ENCODE measurements at regions not wholly inside any gene's neighbourhood (a gene's known extent, or its start where the extent isn't known, plus 50 kb on each side); places are given as distances from the start of the nearest gene placed in this dataset.

GRCh38 chr4:96295143-96295741 is 455.3 kb downstream of the PDHA2 start:
- TF ChIP-seq CTCF (IDR thresholded peaks at IDR 0.05; ENCODE audit: partially characterized antibody, unreplicated experiment): no peak
- Mint-ChIP-seq H3K36me3 (ENCODE audit: unreplicated experiment) (no peaks in the 10 kb centered on the region), H3K27me3 (ENCODE audit: unreplicated experiment) (no peaks in the 10 kb centered on the region), H3K27ac (ENCODE audit: unreplicated experiment) (no peak overlapping the region), H3K4me3 (ENCODE audit: unreplicated experiment) (no peak overlapping the region), H3K9me3 (ENCODE audit: unreplicated experiment) (no peaks in the 10 kb centered on the region), H3K4me1 (ENCODE audit: low read depth, unreplicated experiment) (peaks cover 16% of the 10 kb centered on the region)
- DNase-seq: no peak

GRCh38 chr4:96301715-96302114 is 461.8 kb downstream of the PDHA2 start:
- Mint-ChIP-seq H3K4me1 (ENCODE audit: low read depth, unreplicated experiment) (no peaks in the 10 kb centered on the region), H3K36me3 (ENCODE audit: unreplicated experiment) (no peaks in the 10 kb centered on the region), H3K9me3 (ENCODE audit: unreplicated experiment) (no peaks in the 10 kb centered on the region), H3K4me3 (ENCODE audit: unreplicated experiment) (no peak overlapping the region), H3K27me3 (ENCODE audit: unreplicated experiment) (no peaks in the 10 kb centered on the region), H3K27ac (ENCODE audit: unreplicated experiment) (no peak overlapping the region)
- TF ChIP-seq CTCF (IDR thresholded peaks at IDR 0.05; ENCODE audit: partially characterized antibody, unreplicated experiment): no peak
- no peak for DNase-seq

GRCh38 chr4:96305030-96305429 is 465.1 kb downstream of the PDHA2 start:
- Mint-ChIP-seq H3K27ac (ENCODE audit: unreplicated experiment) (no peak overlapping the region), H3K36me3 (ENCODE audit: unreplicated experiment) (peaks cover 13% of the 10 kb centered on the region), H3K27me3 (ENCODE audit: unreplicated experiment) (no peaks in the 10 kb centered on the region), H3K9me3 (ENCODE audit: unreplicated experiment) (peaks cover 2% of the 10 kb centered on the region), H3K4me1 (ENCODE audit: low read depth, unreplicated experiment) (no peaks in the 10 kb centered on the region), H3K4me3 (ENCODE audit: unreplicated experiment) (no peak overlapping the region)
- no peak for TF ChIP-seq CTCF (IDR thresholded peaks at IDR 0.05; ENCODE audit: partially characterized antibody, unreplicated experiment)
- no peak for DNase-seq

GRCh38 chr4:96312046-96312685 is 472.3 kb downstream of the PDHA2 start:
- H3K4me3 Mint-ChIP-seq (ENCODE audit: unreplicated experiment): no peak overlapping the region
- TF ChIP-seq CTCF (IDR thresholded peaks at IDR 0.05; ENCODE audit: partially characterized antibody, unreplicated experiment): no peak
- H3K36me3 Mint-ChIP-seq (ENCODE audit: unreplicated experiment): peaks cover 10% of the 10 kb centered on the region
- H3K9me3 Mint-ChIP-seq (ENCODE audit: unreplicated experiment): peaks cover 4% of the 10 kb centered on the region
- H3K27me3 Mint-ChIP-seq (ENCODE audit: unreplicated experiment): peaks cover 4% of the 10 kb centered on the region
- H3K4me1 Mint-ChIP-seq (ENCODE audit: low read depth, unreplicated experiment): peaks cover 11% of the 10 kb centered on the region
- no peak for DNase-seq
- H3K27ac Mint-ChIP-seq (ENCODE audit: unreplicated experiment): no peak overlapping the region

- peak; percentile 61 for DNase-seq
- H3K27ac Mint-ChIP-seq (ENCODE audit: unreplicated experiment): peak overlapping the region; percentile 44
- peaks cover 4% of the 10 kb centered on the region for H3K9me3 Mint-ChIP-seq (ENCODE audit: unreplicated experiment)
- H3K27me3 Mint-ChIP-seq (ENCODE audit: unreplicated experiment): peaks cover 4% of the 10 kb centered on the region
- no peak for TF ChIP-seq CTCF (IDR thresholded peaks at IDR 0.05; ENCODE audit: partially characterized antibody, unreplicated experiment)
- H3K4me1 Mint-ChIP-seq (ENCODE audit: low read depth, unreplicated experiment): peaks cover 15% of the 10 kb centered on the region
- no peaks in the 10 kb centered on the region for H3K36me3 Mint-ChIP-seq (ENCODE audit: unreplicated experiment)
- peak overlapping the region; percentile 22 for H3K4me3 Mint-ChIP-seq (ENCODE audit: unreplicated experiment)
These were observed 475.9 kb downstream of the PDHA2 start for GRCh38 chr4:96315815-96316214.

Data from glutamatergic neuron (in vitro differentiated cells).